T-cell (primary cell): ENCODE measurements at regions not wholly inside any gene's neighbourhood (a gene's known extent, or its start where the extent isn't known, plus 50 kb on each side); places are given as distances from the start of the nearest gene placed in this dataset.

Source experiments
- ATAC-seq, 4 experiments: fragments of 200-7000 bp in 3 of 4; fragments of 150-1000 bp in 1 of 4; cut with Tn5 transposase; replicated peaks in 1 of 4; 1 replicate in 3 of 4; 2 replicates in 1 of 4; pipeline ENCODE4 v1.10.0; 2021; ENCODE audit warnings: moderate library complexity in 3 of 4, mild to moderate bottlenecking in 2 of 4, moderate number of reproducible peaks in 1 of 4
- CTCF ChIA-PET, 2 donors: fragments of 300-600 bp; sonication (Branson Sonifier 250); formaldehyde crosslinking; loops; one replicate each; lab custom pipeline; 2022; ENCODE audit warnings: antibody characterized with exemption in 2 of 2; lab: Charles Lee
- POLR2A ChIA-PET, 2 donors: fragments of 300-600 bp; sonication (Branson Sonifier 250); formaldehyde crosslinking; loops; one replicate each; lab custom pipeline; 2022; ENCODE audit warnings: antibody characterized with exemption in 2 of 2; lab: Charles Lee
- DNase-seq, 35 experiments: peaks; one replicate each; pipeline versions ENCODE4 v3.0.0 to v3.0.0-alpha.2; 2013 to 2023
- H3K27ac ChIP-seq: one replicate; pipeline ENCODE4 v1.5.1; 2013; ENCODE audit warnings: low read length
- H3K27me3 ChIP-seq, 2 experiments: replicated peaks in 1 of 2; 1 replicate in 1 of 2; 2 replicates in 1 of 2; pipeline versions ENCODE4 v1.6.1 to v1.7.0; 2013; ENCODE audit warnings: low read length in 1 of 2, mixed read lengths in 1 of 2; ENCODE audit not compliant: control insufficient read depth in 2 of 2, insufficient read depth in 2 of 2; ENCODE audit errors: extremely low read depth in 1 of 2
- H3K36me3 ChIP-seq, 2 donors: 1 replicate in 1 of 2; 2 replicates in 1 of 2; pipeline versions ENCODE4 v1.6.1 to v1.7.0; 2013; ENCODE audit warnings: low read length in 1 of 2; ENCODE audit not compliant: control insufficient read depth in 2 of 2, insufficient read depth in 1 of 2; ENCODE audit errors: extremely low read depth in 1 of 2
- H3K4me1 ChIP-seq, 2 experiments: 1 replicate in 1 of 2; 2 replicates in 1 of 2; pipeline versions ENCODE4 v1.6.1 to v1.7.0; 2013; ENCODE audit warnings: low read length in 2 of 2, mixed read lengths in 1 of 2; ENCODE audit not compliant: insufficient read depth in 2 of 2, control insufficient read depth in 1 of 2; ENCODE audit errors: extremely low read depth in 1 of 2
- H3K4me3 ChIP-seq, 2 donors: 1 replicate in 1 of 2; 2 replicates in 1 of 2; pipeline versions ENCODE4 v1.5.1 to v1.7.0; 2013; ENCODE audit warnings: mild to moderate bottlenecking in 2 of 2, low read length in 1 of 2, moderate library complexity in 1 of 2; ENCODE audit not compliant: control insufficient read depth in 1 of 2; ENCODE audit errors: extremely low read depth in 1 of 2
- H3K9me3 ChIP-seq: 2 replicates; pipeline ENCODE4 v1.7.0; 2013
- H3K27ac Mint-ChIP-seq, 2 donors: one replicate each; pipeline ENCODE4 v1.8.0; 2020 to 2021; ENCODE audit warnings: mild to moderate bottlenecking in 2 of 2, mixed read lengths in 2 of 2
- H3K27me3 Mint-ChIP-seq, 2 donors: one replicate each; pipeline ENCODE4 v1.8.0; 2021 to 2022; ENCODE audit warnings: mixed read lengths in 2 of 2
- H3K36me3 Mint-ChIP-seq: one replicate; pipeline ENCODE4 v1.8.0; 2021; ENCODE audit warnings: mixed read lengths
- H3K4me1 Mint-ChIP-seq, 3 donors: one replicate each; pipeline ENCODE4 v1.8.0; 2020 to 2022; ENCODE audit warnings: mixed read lengths in 3 of 3, mild to moderate bottlenecking in 1 of 3
- H3K4me3 Mint-ChIP-seq, 3 donors: one replicate each; pipeline ENCODE4 v1.8.0; 2020 to 2022; ENCODE audit warnings: mild to moderate bottlenecking in 3 of 3, mixed read lengths in 3 of 3, moderate library complexity in 3 of 3
- H3K9me3 Mint-ChIP-seq, 3 donors: one replicate each; pipeline ENCODE4 v1.8.0; 2020 to 2022; ENCODE audit warnings: mixed read lengths in 3 of 3
- WGBS: methylation state at CpG from one replicate; pipeline ENCODE4 v1.1.5; 2013; ENCODE audit warnings: missing lambda C conversion rate; ENCODE audit not compliant: insufficient coverage; 5-methylcytosine and 5-hydroxymethylcytosine counted together

DNA sequence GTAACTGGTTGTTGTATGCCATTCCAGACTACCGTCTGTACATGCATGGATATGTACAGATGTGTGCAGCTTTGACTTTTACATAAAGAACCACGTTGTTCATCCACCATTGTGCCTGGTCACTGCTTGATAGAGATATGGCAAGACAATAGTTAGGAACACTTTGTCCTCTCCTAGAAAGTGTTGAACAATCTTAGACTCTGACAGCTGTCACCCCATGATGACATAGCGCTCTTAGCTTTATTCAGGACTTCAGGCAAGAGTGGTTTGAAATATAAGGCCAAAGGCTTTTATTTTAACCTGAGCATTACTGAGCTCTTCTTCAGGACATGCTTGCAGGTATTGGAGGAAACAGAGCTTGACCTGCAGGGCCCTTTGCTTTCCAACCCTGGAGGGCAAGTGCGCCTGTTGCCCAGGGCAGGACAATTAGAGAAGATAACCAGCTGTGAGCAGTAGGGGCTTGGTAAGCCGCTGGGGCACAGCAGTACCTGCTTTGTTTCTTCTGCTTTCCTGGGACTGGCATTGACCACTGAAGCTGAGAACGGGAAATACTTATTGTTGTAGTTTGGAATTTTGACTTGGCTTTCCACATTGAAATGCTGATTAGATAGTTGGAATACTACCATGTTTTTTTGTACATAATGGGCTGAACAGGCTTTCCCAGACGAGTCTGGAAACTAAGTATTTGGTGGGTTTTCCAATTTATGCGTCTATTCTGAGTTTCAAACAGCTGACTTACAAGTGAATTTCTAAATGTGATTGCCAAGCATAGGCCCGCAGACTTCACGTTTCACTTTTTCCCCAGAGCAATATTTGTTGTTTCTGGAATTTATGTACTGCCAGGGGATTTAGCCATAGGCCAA lies 51.1 kb downstream of the GARRE1 start:
- Mint-ChIP-seq H3K9me3 (no peaks in the 10 kb centered on the region), H3K4me3 (no peak overlapping the region), H3K36me3 (peaks cover 36% of the 10 kb centered on the region), H3K4me1 (peaks cover 38 to 51% (median 48%) of the 10 kb centered on the region in 3 donors), H3K27ac (peak overlapping the region in 1 of 2 donors; percentile 16), H3K27me3 (no peaks in the 10 kb centered on the region)
- WGBS, result 88% methylated on average over 8 of the region's 10 CpGs
- DNase-seq (no peak), ATAC-seq (no peak)
- H3K4me3 ChIP-seq, result no peak overlapping the region
- no peaks in the 10 kb centered on the region for H3K27me3 ChIP-seq
- H3K9me3 ChIP-seq, result no peaks in the 10 kb centered on the region
- H3K36me3 ChIP-seq, result peaks cover 0 to 23% of the 10 kb centered on the region in 2 donors
- peaks cover 8 to 20% of the 10 kb centered on the region in 2 experiments for H3K4me1 ChIP-seq
- POLR2A ChIA-PET, result interaction anchor here in 1 of 2 donors (0.9 kb wide), 1 partner anchor 39 kb away, joined by 3 read pairs; no protein-coding TSS in a partner anchor
- CTCF ChIA-PET, result no interaction called here
- no peak overlapping the region for H3K27ac ChIP-seq

DNA sequence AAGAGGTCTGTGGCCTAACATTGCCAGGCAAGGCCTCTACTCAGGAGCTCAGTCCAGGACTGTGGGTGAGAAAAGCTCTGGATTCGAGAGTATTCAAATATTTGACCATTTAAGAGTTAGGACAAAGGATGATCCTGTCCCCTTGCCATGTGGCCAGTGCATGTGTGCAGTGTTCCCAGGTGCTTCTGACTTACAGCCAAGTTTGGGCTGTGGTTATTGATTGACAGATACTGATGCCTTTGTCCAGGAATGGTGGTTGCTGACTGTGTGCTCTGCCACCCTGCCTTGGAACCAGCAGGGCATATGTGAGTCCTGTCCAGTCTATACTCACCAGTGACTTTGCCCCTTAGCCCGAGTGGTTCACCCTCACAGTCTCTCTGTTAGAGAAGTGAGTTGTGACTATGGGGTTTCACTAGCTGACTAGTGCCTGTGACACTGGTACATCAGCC lies 51.9 kb downstream of the GARRE1 start:
- peaks cover 46 to 59% (median 56%) of the 10 kb centered on the region in 3 donors for H3K4me1 Mint-ChIP-seq
- peak overlapping the region in 1 of 2 donors; percentile 71 for H3K27ac Mint-ChIP-seq
- peaks cover 30% of the 10 kb centered on the region for H3K36me3 Mint-ChIP-seq
- Histone ChIP-seq H3K36me3 (peaks cover 0 to 16% of the 10 kb centered on the region in 2 donors), H3K9me3 (no peaks in the 10 kb centered on the region), H3K27me3 (no peaks in the 10 kb centered on the region), H3K4me3 (no peak overlapping the region), H3K27ac (no peak overlapping the region), H3K4me1 (peaks cover 8 to 26% of the 10 kb centered on the region in 2 experiments)
- H3K27me3 Mint-ChIP-seq, result no peaks in the 10 kb centered on the region
- POLR2A ChIA-PET, result interaction anchor here in 1 of 2 donors (0.9 kb wide), 1 partner anchor 40 kb away, joined by 3 read pairs; no protein-coding TSS in a partner anchor
- no peak for ATAC-seq
- no peak overlapping the region for H3K4me3 Mint-ChIP-seq
- 90% methylated on average over 1 of the region's 2 CpGs for WGBS
- DNase-seq, result no peak
- H3K9me3 Mint-ChIP-seq, result no peaks in the 10 kb centered on the region
- CTCF ChIA-PET, result interaction anchor here in 1 of 2 donors (0.6 kb wide), 1 partner anchor 18 kb away, joined by 3 read pairs; no protein-coding TSS in a partner anchor

GRCh38 chr19:34306824-34307223 lies 52.5 kb downstream of the GARRE1 start:
- Mint-ChIP-seq H3K4me3 (peak overlapping the region in 2 of 3 donors; percentile 10 to 37), H3K36me3 (peaks cover 30% of the 10 kb centered on the region), H3K27me3 (no peaks in the 10 kb centered on the region), H3K27ac (peak overlapping the region; percentile 71 to 82), H3K9me3 (no peaks in the 10 kb centered on the region), H3K4me1 (peaks cover 51 to 61% (median 61%) of the 10 kb centered on the region in 3 donors)
- CTCF ChIA-PET, result interaction anchor here (0.6 kb wide), 2 partner anchors 17 to 152 kb away, joined by 3 to 4 read pairs; no protein-coding TSS in a partner anchor
- POLR2A ChIA-PET, result no interaction called here
- no peak overlapping the region for H3K4me3 ChIP-seq
- H3K27me3 ChIP-seq, result no peaks in the 10 kb centered on the region
- WGBS, result 75% methylated on average over 6 of the region's 6 CpGs
- H3K4me1 ChIP-seq, result peaks cover 8 to 28% of the 10 kb centered on the region in 2 experiments
- no peaks in the 10 kb centered on the region for H3K9me3 ChIP-seq
- DNase-seq (no peak), ATAC-seq (no peak)
- H3K27ac ChIP-seq, result peak overlapping the region; percentile 50
- H3K36me3 ChIP-seq, result peaks cover 0 to 16% of the 10 kb centered on the region in 2 donors

DNA sequence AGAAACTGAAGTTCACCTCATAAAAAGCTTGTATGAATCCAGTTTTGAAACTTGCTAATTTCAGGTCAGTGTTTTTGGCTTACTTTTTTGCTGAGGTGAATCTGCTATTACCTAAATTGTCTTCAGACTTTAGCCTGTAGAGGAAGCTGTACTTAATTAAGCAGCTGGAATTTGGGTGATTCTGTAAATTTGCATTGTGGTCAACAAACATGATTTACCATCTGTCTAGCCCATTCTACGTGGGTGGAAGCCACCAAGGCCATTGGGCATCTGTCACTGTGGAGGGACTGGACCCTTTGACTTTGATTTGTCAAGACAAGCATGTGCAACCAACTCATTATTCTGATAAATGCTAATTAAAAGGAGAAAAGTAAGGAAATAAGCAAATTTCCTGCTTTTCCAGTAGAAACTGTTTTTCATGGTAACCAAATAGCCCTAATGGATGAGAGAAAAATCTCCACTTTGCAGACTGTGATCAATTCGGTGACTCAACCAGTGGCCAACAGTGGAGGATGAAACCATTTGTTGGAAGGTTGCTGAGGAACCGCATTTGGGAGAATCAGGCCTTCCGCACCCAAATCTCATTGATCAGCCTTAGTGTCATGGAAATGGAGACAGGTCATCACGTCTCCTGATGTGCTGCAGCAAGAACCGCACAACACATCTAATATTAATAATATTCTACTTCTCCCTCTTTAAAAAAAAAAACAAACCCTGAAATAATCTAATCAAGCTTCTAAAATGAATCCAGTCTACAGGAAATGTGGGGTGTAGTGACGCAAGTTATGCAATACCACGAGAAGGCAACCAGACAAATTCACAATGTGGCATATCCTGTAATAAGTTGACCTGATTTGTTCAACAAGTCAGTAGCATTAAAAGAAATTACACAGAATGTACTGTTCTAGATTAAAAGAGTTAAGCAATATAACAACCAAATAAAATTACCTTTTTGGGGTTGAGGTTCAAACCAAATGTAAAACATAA lies 54.3 kb downstream of the GARRE1 start:
- POLR2A ChIA-PET, result interaction anchor here in 1 of 2 donors (0.6 kb wide), 1 partner anchor 95 kb away, joined by 3 read pairs; the partner anchor contains the start of gene PDCD2L
- Mint-ChIP-seq H3K27ac (peak overlapping the region; percentile 75 to 92), H3K27me3 (no peaks in the 10 kb centered on the region), H3K4me3 (peak overlapping the region; percentile 18 to 71 (median 26)), H3K9me3 (no peaks in the 10 kb centered on the region), H3K36me3 (peaks cover 36% of the 10 kb centered on the region), H3K4me1 (peaks cover 53 to 73% (median 65%) of the 10 kb centered on the region in 3 donors)
- no peaks in the 10 kb centered on the region for H3K9me3 ChIP-seq
- peaks cover 8 to 28% of the 10 kb centered on the region in 2 experiments for H3K4me1 ChIP-seq
- peak in 29 of 35 experiments; percentile 7 to 78 (median 45) for DNase-seq
- H3K36me3 ChIP-seq, result peaks cover 0 to 13% of the 10 kb centered on the region in 2 donors
- 80% methylated on average over 1 of the region's 8 CpGs for WGBS
- H3K4me3 ChIP-seq, result no peak overlapping the region
- H3K27me3 ChIP-seq, result no peaks in the 10 kb centered on the region
- H3K27ac ChIP-seq, result peak overlapping the region; percentile 78
- ATAC-seq, result peak; percentile 65 to 97 (median 74)
- CTCF ChIA-PET, result interaction anchor here in 1 of 2 donors (0.5 to 1.6 kb wide), 3 partner anchors 18 to 39 kb away, joined by 3 to 8 read pairs (median 4); no protein-coding TSS in a partner anchor

GRCh38 chr19:34309368-34310138 lies 55.2 kb downstream of the GARRE1 start:
- Histone ChIP-seq H3K9me3 (no peaks in the 10 kb centered on the region), H3K36me3 (peaks cover 0 to 13% of the 10 kb centered on the region in 2 donors), H3K27ac (peak overlapping the region; percentile 78), H3K4me3 (no peak overlapping the region), H3K4me1 (peaks cover 8 to 28% of the 10 kb centered on the region in 2 experiments), H3K27me3 (no peaks in the 10 kb centered on the region)
- no peak for DNase-seq
- H3K36me3 Mint-ChIP-seq, result peaks cover 36% of the 10 kb centered on the region
- peak overlapping the region; percentile 75 to 92 for H3K27ac Mint-ChIP-seq
- ChIA-PET CTCF (interaction anchor here in 1 of 2 donors (0.9 to 1.6 kb wide), 2 partner anchors 39 to 40 kb away, joined by 3 to 8 read pairs; no protein-coding TSS in a partner anchor), POLR2A (no interaction called here)
- no peaks in the 10 kb centered on the region for H3K9me3 Mint-ChIP-seq
- ATAC-seq, result peak in 1 of 4 experiments; percentile 9
- H3K4me1 Mint-ChIP-seq, result peaks cover 56 to 76% (median 68%) of the 10 kb centered on the region in 3 donors
- 95% methylated on average over 2 of the region's 6 CpGs for WGBS
- peak overlapping the region; percentile 18 to 71 (median 26) for H3K4me3 Mint-ChIP-seq
- no peaks in the 10 kb centered on the region for H3K27me3 Mint-ChIP-seq
